ENCODE measurements at regions not wholly inside any gene's neighbourhood (a gene's known extent, or its start where the extent isn't known, plus 50 kb on each side); places are given as distances from the start of the nearest gene placed in this dataset.

- TF ChIP-seq CTCF (conservative IDR thresholded peaks at IDR 0.05 in 1 of 2, IDR thresholded peaks at IDR 0.05 in 1 of 2; ENCODE audit: low read depth in 1 of 2, low read length in 2 of 2) (no peak), EZH2 (IDR thresholded peaks at IDR 0.05; ENCODE audit: low read length, missing control alignments) (no peak)
Measured at GRCh38 chr2:12795851-12796250, 79.1 kb downstream of the TRIB2 start.
